CD8-positive, alpha-beta memory T cell (primary cell): ENCODE measurements at regions not wholly inside any gene's neighbourhood (a gene's known extent, or its start where the extent isn't known, plus 50 kb on each side); places are given as distances from the start of the nearest gene placed in this dataset.

ENCODE experiments used
- CTCF ChIA-PET: fragments of 350-600 bp; sonication (Branson Sonifier 250); formaldehyde crosslinking; loops from one replicate; lab custom pipeline; 2021; ENCODE audit warnings: antibody characterized with exemption; lab: Charles Lee
- POLR2A ChIA-PET: fragments of 350-600 bp; sonication (Branson Sonifier 250); formaldehyde crosslinking; loops from one replicate; lab custom pipeline; 2021; ENCODE audit warnings: antibody characterized with exemption; lab: Charles Lee
- DNase-seq, 5 donors: peaks; one replicate each; pipeline versions ENCODE4 v3.0.0 to v3.0.0-alpha.2; 2020 to 2022; ENCODE audit warnings: mixed read lengths in 1 of 5
- H3K27ac ChIP-seq: one replicate; pipeline ENCODE4 v1.7.0; 2013; ENCODE audit warnings: low read depth, mild to moderate bottlenecking, low read length, moderate library complexity
- H3K27me3 ChIP-seq: 2 replicates; pipeline ENCODE4 v1.7.0; 2013; ENCODE audit warnings: low read length, mild to moderate bottlenecking; ENCODE audit not compliant: insufficient read depth, poor library complexity, severe bottlenecking
- H3K36me3 ChIP-seq: 2 replicates; pipeline ENCODE4 v1.7.0; 2013; ENCODE audit warnings: mild to moderate bottlenecking, low read length, moderate library complexity; ENCODE audit not compliant: insufficient read depth
- H3K4me1 ChIP-seq: 2 replicates; pipeline ENCODE4 v1.7.0; 2013; ENCODE audit warnings: mild to moderate bottlenecking, low read length, moderate library complexity; ENCODE audit not compliant: insufficient read depth
- H3K4me3 ChIP-seq: 2 replicates; pipeline ENCODE4 v1.7.0; 2013; ENCODE audit warnings: mild to moderate bottlenecking, low read length
- H3K9me3 ChIP-seq: 2 replicates; pipeline ENCODE4 v1.7.0; 2013; ENCODE audit warnings: mild to moderate bottlenecking, low read length
- H3K27ac Mint-ChIP-seq, 8 donors: one replicate each; pipeline ENCODE4 v1.8.0; 2020 to 2021; ENCODE audit warnings: mixed read lengths in 8 of 8, mild to moderate bottlenecking in 6 of 8, inconsistent platforms in 3 of 8, moderate library complexity in 3 of 8
- H3K27me3 Mint-ChIP-seq, 2 donors: one replicate each; pipeline ENCODE4 v1.8.0; 2020 to 2021; ENCODE audit warnings: mixed read lengths in 2 of 2, mild to moderate bottlenecking in 1 of 2, moderate library complexity in 1 of 2
- H3K36me3 Mint-ChIP-seq, 3 donors: one replicate each; pipeline ENCODE4 v1.8.0; 2020 to 2021; ENCODE audit warnings: mixed read lengths in 3 of 3, inconsistent platforms in 1 of 3, mild to moderate bottlenecking in 1 of 3
- H3K4me1 Mint-ChIP-seq, 3 donors: one replicate each; pipeline ENCODE4 v1.8.0; 2020 to 2021; ENCODE audit warnings: mixed read lengths in 3 of 3, inconsistent platforms in 1 of 3, mild to moderate bottlenecking in 1 of 3
- H3K4me3 Mint-ChIP-seq, 7 donors: one replicate each; pipeline ENCODE4 v1.8.0; 2020 to 2021; ENCODE audit warnings: mixed read lengths in 7 of 7, mild to moderate bottlenecking in 6 of 7, moderate library complexity in 4 of 7, inconsistent platforms in 2 of 7
- H3K9me3 Mint-ChIP-seq, 5 donors: one replicate each; pipeline ENCODE4 v1.8.0; 2020 to 2022; ENCODE audit warnings: mixed read lengths in 5 of 5, mild to moderate bottlenecking in 3 of 5, moderate library complexity in 2 of 5, inconsistent platforms in 1 of 5

DNA sequence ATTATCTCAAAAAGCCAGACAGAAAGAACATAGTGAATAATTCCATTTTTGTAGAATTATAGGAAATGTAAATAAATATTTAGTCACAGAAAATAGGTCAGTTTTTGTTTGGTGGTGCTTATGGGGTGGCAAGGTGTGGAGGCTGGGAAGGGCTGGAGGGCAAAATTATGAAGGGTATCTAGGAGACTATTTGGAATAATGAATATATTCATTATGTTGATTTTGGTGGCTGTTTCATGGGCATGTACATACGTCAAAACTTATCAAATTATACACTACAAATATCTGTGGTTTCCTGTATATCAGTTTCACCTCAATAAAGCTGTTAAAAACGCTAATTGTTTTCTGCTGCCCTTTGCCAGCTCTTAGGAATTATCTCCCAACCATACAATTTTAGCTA, 298.7 kb upstream of the GOLIM4 start:
- Histone ChIP-seq H3K36me3 (no peaks in the 10 kb centered on the region), H3K27ac (no peak overlapping the region), H3K27me3 (no peaks in the 10 kb centered on the region), H3K4me1 (no peaks in the 10 kb centered on the region), H3K9me3 (no peaks in the 10 kb centered on the region), H3K4me3 (no peak overlapping the region)
- no peak overlapping the region for H3K4me3 Mint-ChIP-seq
- no peaks in the 10 kb centered on the region for H3K27me3 Mint-ChIP-seq
- ChIA-PET POLR2A (no interaction called here), CTCF (no interaction called here)
- DNase-seq, result no peak
- no peaks in the 10 kb centered on the region for H3K4me1 Mint-ChIP-seq
- H3K27ac Mint-ChIP-seq, result no peak overlapping the region
- H3K36me3 Mint-ChIP-seq, result no peaks in the 10 kb centered on the region
- H3K9me3 Mint-ChIP-seq, result peaks cover 0 to 18% (median 6%) of the 10 kb centered on the region in 5 donors

DNA sequence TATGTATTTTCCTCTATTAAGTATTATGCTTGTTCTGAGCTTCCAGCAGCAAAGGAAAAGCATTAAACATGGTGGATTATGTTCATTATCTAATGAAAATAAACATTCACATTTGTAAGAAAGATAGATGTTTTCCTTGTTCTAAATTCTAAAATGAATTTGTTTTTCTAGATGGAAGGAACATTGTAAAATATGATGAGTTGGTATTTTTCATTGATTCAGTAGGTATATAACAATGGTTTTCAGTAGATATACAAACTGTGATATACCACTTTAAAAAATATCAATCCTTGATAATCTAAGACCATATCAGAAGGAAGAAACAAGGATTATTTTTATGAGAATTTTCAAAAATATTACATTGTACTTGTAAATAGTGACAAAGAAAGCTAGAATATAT, 290.6 kb upstream of the GOLIM4 start:
- Mint-ChIP-seq H3K36me3 (no peaks in the 10 kb centered on the region), H3K9me3 (peaks cover 4 to 32% (median 22%) of the 10 kb centered on the region in 5 donors), H3K4me3 (no peak overlapping the region), H3K4me1 (no peaks in the 10 kb centered on the region), H3K27ac (no peak overlapping the region), H3K27me3 (no peaks in the 10 kb centered on the region)
- no peaks in the 10 kb centered on the region for H3K36me3 ChIP-seq
- no peaks in the 10 kb centered on the region for H3K27me3 ChIP-seq
- H3K27ac ChIP-seq, result no peak overlapping the region
- ChIA-PET POLR2A (no interaction called here), CTCF (no interaction called here)
- no peaks in the 10 kb centered on the region for H3K4me1 ChIP-seq
- no peak overlapping the region for H3K4me3 ChIP-seq
- H3K9me3 ChIP-seq, result no peaks in the 10 kb centered on the region
- no peak for DNase-seq

DNA sequence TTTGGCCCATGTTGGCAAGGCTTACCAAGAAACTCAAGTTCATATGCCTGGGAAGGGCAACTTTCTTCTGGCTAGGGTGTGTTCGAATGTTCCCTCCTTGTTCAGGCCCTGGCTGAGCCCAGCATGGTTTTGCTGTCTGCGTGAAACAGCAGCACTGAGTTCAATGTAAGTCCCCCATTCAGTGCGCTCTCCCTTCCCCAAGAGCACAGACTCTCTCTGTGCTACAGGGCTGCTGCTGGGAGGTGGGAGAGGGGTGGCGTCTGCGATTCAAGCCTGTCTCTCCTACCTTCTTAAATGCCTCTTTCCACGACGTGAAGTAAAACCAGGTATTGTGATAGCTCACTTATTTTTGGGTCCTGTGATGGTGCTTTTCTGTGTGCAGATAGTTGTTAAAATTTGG, 289.3 kb upstream of the GOLIM4 start:
- POLR2A ChIA-PET, result no interaction called here
- DNase-seq, result no peak
- Histone ChIP-seq H3K4me1 (no peaks in the 10 kb centered on the region), H3K9me3 (no peaks in the 10 kb centered on the region), H3K27ac (no peak overlapping the region), H3K27me3 (no peaks in the 10 kb centered on the region), H3K4me3 (no peak overlapping the region), H3K36me3 (no peaks in the 10 kb centered on the region)
- no peak overlapping the region for H3K27ac Mint-ChIP-seq
- H3K36me3 Mint-ChIP-seq, result no peaks in the 10 kb centered on the region
- CTCF ChIA-PET, result no interaction called here
- H3K9me3 Mint-ChIP-seq, result peaks cover 4 to 38% (median 18%) of the 10 kb centered on the region in 5 donors
- no peaks in the 10 kb centered on the region for H3K4me1 Mint-ChIP-seq
- no peaks in the 10 kb centered on the region for H3K27me3 Mint-ChIP-seq
- H3K4me3 Mint-ChIP-seq, result no peak overlapping the region

DNA sequence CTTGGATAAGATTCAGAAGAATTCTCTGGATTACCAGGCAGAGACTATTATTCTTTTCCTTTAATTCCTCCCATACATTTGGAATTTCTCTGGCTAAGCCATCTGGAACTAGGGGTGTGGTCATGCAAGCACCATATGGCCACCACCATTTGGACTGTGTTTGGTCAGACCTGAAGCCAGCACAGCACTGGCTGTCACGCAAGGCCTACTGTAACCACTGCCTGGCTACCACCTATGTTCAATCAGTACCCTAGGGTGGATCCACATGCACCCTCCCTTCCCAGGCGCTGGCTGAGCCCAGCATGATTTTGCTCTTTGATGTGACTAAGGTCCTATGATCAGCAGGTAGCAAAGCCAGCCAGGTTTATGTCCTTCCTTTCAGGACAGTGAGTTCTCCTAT, 287.8 kb upstream of the GOLIM4 start:
- H3K4me1 Mint-ChIP-seq, result no peaks in the 10 kb centered on the region
- POLR2A ChIA-PET, result no interaction called here

DNA sequence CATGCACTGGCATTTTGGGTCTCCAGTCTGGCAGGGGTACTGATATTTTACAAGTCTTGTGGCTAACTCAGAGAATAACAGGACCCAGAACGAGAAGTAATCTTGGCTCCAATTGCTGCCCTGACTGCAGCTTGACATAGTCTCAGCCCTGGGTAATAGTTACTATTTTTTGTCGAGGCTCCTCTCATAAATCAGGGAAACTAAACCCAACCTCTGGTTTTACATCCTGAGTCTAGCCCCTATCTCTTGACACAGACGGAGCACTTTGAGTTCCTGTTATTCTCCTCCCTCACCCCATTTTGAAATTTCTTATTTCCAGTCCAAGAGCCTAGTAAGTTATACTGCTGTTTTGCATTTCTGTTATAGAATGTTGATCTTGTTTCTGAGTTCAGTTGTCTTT, 276.1 kb upstream of the GOLIM4 start:
- no peak overlapping the region for H3K4me3 Mint-ChIP-seq
- H3K36me3 Mint-ChIP-seq, result no peaks in the 10 kb centered on the region
- ChIA-PET POLR2A (no interaction called here), CTCF (no interaction called here)
- no peaks in the 10 kb centered on the region for H3K36me3 ChIP-seq
- H3K27me3 Mint-ChIP-seq, result no peaks in the 10 kb centered on the region
- H3K27me3 ChIP-seq, result no peaks in the 10 kb centered on the region
- no peaks in the 10 kb centered on the region for H3K9me3 ChIP-seq
- H3K4me1 ChIP-seq, result no peaks in the 10 kb centered on the region
- H3K4me1 Mint-ChIP-seq, result no peaks in the 10 kb centered on the region
- no peak overlapping the region for H3K27ac ChIP-seq
- peaks cover 0 to 3% (median 0%) of the 10 kb centered on the region in 5 donors for H3K9me3 Mint-ChIP-seq
- H3K27ac Mint-ChIP-seq, result no peak overlapping the region
- no peak overlapping the region for H3K4me3 ChIP-seq
- DNase-seq, result no peak

More for the DNA sequence above, 287.8 kb upstream of the GOLIM4 start:
- H3K27ac ChIP-seq, result no peak overlapping the region
- H3K4me3 Mint-ChIP-seq, result no peak overlapping the region
- H3K4me3 ChIP-seq, result no peak overlapping the region
- H3K4me1 ChIP-seq, result no peaks in the 10 kb centered on the region
- H3K27me3 Mint-ChIP-seq, result no peaks in the 10 kb centered on the region
- no peaks in the 10 kb centered on the region for H3K36me3 Mint-ChIP-seq
- CTCF ChIA-PET, result no interaction called here
- no peaks in the 10 kb centered on the region for H3K36me3 ChIP-seq
- DNase-seq, result no peak
- no peaks in the 10 kb centered on the region for H3K9me3 ChIP-seq
- H3K27me3 ChIP-seq, result no peaks in the 10 kb centered on the region
- H3K9me3 Mint-ChIP-seq, result peaks cover 4 to 42% (median 15%) of the 10 kb centered on the region in 5 donors
- H3K27ac Mint-ChIP-seq, result no peak overlapping the region

DNA sequence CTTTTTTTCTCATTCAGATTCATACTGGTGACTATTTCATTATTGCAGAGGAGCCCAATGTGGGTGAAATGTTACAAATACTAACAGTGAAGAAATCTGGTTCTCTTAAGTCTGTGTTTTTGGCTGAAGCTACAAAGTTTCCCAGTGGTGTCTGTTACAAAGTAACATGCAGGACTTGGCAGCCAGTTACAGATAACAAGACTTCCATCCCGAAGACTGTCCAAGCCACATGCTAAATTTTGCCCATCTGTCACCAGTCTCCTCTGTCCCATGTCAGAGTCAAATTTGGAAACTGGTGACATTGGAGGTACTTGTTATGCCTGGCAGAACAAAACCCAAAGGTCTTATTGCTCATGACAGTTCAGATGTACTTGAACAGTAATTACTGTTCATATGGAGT, 269.2 kb upstream of the GOLIM4 start:
- Histone ChIP-seq H3K27ac (no peak overlapping the region), H3K4me3 (no peak overlapping the region), H3K36me3 (no peaks in the 10 kb centered on the region), H3K4me1 (no peaks in the 10 kb centered on the region), H3K9me3 (no peaks in the 10 kb centered on the region), H3K27me3 (no peaks in the 10 kb centered on the region)
- POLR2A ChIA-PET, result no interaction called here
- CTCF ChIA-PET, result no interaction called here
- no peaks in the 10 kb centered on the region for H3K36me3 Mint-ChIP-seq
- no peak overlapping the region for H3K27ac Mint-ChIP-seq
- H3K4me1 Mint-ChIP-seq, result no peaks in the 10 kb centered on the region
- DNase-seq, result no peak
- H3K27me3 Mint-ChIP-seq, result no peaks in the 10 kb centered on the region
- H3K4me3 Mint-ChIP-seq, result no peak overlapping the region
- peaks cover 0 to 5% (median 0%) of the 10 kb centered on the region in 5 donors for H3K9me3 Mint-ChIP-seq

DNA sequence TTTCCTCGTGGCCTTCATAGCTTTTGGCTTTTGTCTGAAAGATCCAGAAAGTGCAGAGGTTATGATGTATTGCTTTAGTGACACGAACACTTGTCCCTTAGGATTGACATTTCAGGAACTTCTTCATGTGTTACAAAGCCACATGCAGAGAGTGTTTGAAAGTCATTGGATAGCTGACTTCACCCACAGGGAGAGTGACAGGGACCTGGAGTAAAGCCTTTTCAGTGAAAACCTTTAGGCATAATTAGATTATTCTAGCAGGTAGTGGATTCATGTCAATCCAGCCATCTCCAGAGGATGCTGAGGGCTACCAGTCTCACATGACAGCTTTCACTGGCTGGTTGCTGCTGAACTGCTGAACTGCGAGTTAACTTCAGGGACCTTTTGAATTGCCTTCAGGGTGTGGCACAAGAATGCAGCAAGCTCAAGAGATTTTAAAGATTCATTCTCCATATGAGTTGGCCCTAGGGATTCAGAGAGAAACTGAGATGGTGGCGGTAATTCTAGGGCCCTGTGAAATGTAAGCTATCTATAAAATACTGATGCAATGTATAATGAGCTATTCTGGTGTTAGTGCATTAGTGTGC, 267.0 kb upstream of the GOLIM4 start:
- Mint-ChIP-seq H3K4me3 (no peak overlapping the region), H3K4me1 (no peaks in the 10 kb centered on the region), H3K9me3 (peaks cover 0 to 6% (median 0%) of the 10 kb centered on the region in 5 donors), H3K27ac (no peak overlapping the region), H3K36me3 (no peaks in the 10 kb centered on the region), H3K27me3 (no peaks in the 10 kb centered on the region)
- H3K4me3 ChIP-seq, result no peak overlapping the region
- ChIA-PET POLR2A (no interaction called here), CTCF (no interaction called here)
- no peaks in the 10 kb centered on the region for H3K27me3 ChIP-seq
- no peaks in the 10 kb centered on the region for H3K9me3 ChIP-seq
- no peaks in the 10 kb centered on the region for H3K36me3 ChIP-seq
- no peak for DNase-seq
- H3K4me1 ChIP-seq, result no peaks in the 10 kb centered on the region
- H3K27ac ChIP-seq, result no peak overlapping the region

DNA sequence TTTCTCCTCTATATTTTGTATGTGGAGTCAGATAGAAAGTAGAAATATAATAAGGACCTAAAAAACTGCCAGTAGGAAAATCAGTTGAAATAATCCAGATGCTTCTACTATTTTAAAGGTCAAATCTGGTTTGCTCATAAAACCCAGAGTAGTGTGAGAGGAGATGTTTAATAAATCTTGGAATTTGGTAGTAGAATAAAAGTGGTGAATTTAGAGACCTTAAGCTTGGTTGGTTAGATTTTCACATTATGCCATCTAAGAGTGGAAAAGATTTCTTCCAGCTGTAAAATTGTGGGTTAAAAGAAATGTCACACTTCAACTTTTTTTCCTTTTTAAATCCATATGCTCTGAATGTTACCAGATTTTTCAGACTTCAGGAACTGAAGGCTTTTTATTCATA, 266.4 kb upstream of the GOLIM4 start:
- H3K27ac ChIP-seq, result no peak overlapping the region
- CTCF ChIA-PET, result no interaction called here
- Mint-ChIP-seq H3K27me3 (no peaks in the 10 kb centered on the region), H3K4me3 (no peak overlapping the region), H3K9me3 (peaks cover 0 to 8% (median 1%) of the 10 kb centered on the region in 5 donors), H3K36me3 (no peaks in the 10 kb centered on the region), H3K4me1 (no peaks in the 10 kb centered on the region), H3K27ac (no peak overlapping the region)
- no peaks in the 10 kb centered on the region for H3K36me3 ChIP-seq
- H3K4me1 ChIP-seq, result no peaks in the 10 kb centered on the region
- H3K4me3 ChIP-seq, result no peak overlapping the region
- no peaks in the 10 kb centered on the region for H3K9me3 ChIP-seq
- no peak for DNase-seq
- POLR2A ChIA-PET, result no interaction called here
- no peaks in the 10 kb centered on the region for H3K27me3 ChIP-seq

DNA sequence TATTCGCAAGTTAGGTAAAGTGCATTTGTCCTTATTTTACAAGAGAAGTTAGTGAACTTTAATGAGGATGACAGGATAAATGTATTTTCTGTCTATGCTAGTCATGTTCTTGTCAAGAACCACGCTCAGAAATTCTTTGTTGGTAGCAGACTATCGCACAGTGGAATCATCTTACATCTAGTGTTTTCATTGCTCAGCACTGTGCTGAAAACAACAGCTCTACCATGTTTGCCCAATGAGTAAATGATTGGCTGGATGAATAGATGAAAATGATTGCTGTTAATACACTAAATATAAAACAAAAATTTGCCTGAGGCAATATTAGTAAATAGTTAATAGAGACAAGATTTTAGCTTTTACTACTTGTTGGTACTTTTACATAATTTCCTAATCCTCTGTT, 265.3 kb upstream of the GOLIM4 start:
- Mint-ChIP-seq H3K9me3 (peaks cover 0 to 15% (median 1%) of the 10 kb centered on the region in 5 donors), H3K4me1 (no peaks in the 10 kb centered on the region)
- CTCF ChIA-PET, result no interaction called here

More for the DNA sequence above, 265.3 kb upstream of the GOLIM4 start:
- Mint-ChIP-seq H3K27ac (no peak overlapping the region), H3K27me3 (no peaks in the 10 kb centered on the region), H3K36me3 (no peaks in the 10 kb centered on the region), H3K4me3 (no peak overlapping the region)
- POLR2A ChIA-PET, result no interaction called here
- no peak overlapping the region for H3K4me3 ChIP-seq
- no peaks in the 10 kb centered on the region for H3K36me3 ChIP-seq
- no peak for DNase-seq
- H3K27ac ChIP-seq, result no peak overlapping the region
- H3K4me1 ChIP-seq, result no peaks in the 10 kb centered on the region
- H3K9me3 ChIP-seq, result no peaks in the 10 kb centered on the region
- no peaks in the 10 kb centered on the region for H3K27me3 ChIP-seq
